Forelimb muscle (tissue), 1 donor: ENCODE measurements at regions not wholly inside any gene's neighbourhood (a gene's known extent, or its start where the extent isn't known, plus 50 kb on each side); places are given as distances from the start of the nearest gene placed in this dataset.

Source experiments
- DNase-seq: peaks from one replicate; pipeline ENCODE4 v3.0.0-alpha.2; 2013; ENCODE audit warnings: low read depth

DNA sequence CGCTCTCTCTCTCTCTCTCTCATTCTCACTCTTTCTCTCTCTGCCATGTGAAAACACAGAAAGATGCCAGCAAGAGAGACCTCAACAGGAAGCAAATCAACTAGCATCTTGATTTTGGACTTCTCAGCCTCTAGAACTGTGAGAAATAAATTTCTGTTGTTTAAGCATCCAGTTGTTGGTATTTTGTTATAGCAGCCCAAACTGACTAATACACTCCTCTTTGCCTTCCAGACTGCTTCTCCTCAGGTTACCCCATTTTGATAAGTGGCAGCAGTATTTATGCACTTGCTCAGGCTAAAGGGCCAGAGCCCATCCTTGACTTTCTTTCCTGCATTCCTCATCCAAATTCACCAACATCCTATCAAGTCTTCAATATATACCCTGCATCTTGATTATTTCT is 76.6 kb upstream of the NANOGP8 start:
- no peak for DNase-seq

GRCh38 chr15:35159170-35159569 is 74.1 kb upstream of the NANOGP8 start:
- no peak for DNase-seq

DNA sequence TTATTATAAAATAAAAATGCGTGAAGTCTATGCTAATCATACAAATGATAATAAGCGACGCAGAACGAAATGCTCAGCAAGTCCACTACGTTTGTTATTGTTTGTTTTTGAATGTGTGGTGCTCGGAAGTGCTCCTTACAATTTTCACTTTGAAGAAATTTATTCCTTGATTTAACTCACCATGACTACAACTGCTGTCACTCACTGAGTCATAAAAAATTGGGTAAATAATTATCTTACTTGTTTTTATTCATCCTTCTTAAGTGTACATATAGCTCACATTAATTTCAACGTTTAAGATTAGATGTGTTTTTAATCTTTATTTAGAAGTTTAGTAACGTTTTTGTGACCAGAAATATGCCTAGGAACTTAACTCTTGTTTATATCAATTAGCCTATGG is 66.7 kb upstream of the NANOGP8 start:
- DNase-seq = no peak

- DNase-seq = no peak
These were observed 66.3 kb upstream of the NANOGP8 start for GRCh38 chr15:35151381-35151780.

GRCh38 chr15:35150361-35150760 is 65.3 kb upstream of the NANOGP8 start:
- DNase-seq = no peak

- no peak for DNase-seq
These were observed 60.2 kb upstream of the NANOGP8 start for GRCh38 chr15:35145336-35145735.

DNA sequence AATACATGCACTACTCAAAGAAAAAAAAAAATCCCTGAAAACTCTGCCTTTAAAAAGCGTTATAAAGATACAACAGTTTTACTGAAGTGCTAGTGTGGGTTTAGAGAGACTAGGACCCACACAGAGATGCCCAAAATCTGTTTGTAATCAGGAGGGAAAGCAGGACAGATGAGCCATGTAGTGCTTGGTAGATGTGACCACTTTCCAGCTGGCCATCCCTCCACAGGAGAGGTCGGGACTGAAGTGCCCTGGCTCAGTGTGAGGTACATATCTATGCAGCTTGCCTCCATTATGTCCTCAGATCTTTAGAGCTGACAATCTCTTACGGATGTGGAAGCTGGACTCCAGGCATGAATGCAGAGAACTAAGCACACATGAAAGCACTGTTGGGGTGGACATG is 57.5 kb upstream of the NANOGP8 start:
- DNase-seq = no peak

GRCh38 chr15:35141743-35142471 is 56.8 kb upstream of the NANOGP8 start:
- DNase-seq = no peak

DNA sequence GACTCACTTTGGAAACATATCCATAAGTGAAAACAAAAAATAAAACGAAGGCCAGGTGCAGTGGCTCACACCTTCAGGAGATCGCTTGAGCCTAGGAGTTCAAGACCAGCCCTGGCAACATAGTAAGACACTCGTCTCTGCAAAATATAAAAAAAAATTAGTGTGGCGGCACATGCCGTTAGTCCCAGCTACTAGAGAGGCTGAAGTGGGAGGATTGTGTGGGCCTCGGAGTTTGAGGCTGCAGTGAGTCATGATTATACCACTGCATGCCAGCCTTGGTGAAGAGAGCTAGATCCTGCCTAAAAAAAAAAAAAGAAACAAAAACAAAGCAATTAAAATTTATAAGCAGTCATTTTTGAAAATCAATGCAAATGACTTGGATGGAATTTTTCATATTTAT is 54.7 kb upstream of the NANOGP8 start:
- DNase-seq = no peak

DNA sequence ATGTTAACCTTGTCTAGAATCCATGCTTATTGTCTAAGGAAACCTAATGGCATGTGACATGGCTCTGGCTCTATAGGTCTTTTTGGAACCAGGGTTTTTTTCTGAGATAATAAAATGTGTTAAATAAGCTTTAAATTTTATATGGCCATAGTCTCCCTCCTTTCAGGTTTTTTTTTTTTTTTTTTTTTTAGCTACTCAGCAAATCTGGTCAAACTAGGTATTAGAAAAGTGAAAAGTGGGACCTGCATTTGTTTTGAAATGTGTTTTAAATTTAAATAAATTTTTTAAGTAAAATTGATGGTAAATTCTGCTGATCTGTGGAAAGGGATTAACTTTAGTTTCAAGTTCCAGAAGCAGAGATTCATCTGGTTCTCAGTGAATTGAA is 52.1 kb upstream of the NANOGP8 start:
- DNase-seq = no peak

- no peak for DNase-seq
These were observed 51.5 kb upstream of the NANOGP8 start for GRCh38 chr15:35136321-35137189.
